ENCODE measurements at regions not wholly inside any gene's neighbourhood (a gene's known extent, or its start where the extent isn't known, plus 50 kb on each side); places are given as distances from the start of the nearest gene placed in this dataset.

GRCh38 chr15:70596354-70597055, 166.9 kb downstream of the UACA start:
- TF ChIP-seq CTCF (IDR thresholded peaks at IDR 0.05) (no peak), POLR2A (IDR thresholded peaks at IDR 0.05) (no peak), POLR2AphosphoS5 (IDR thresholded peaks at IDR 0.05) (no peak)
- Histone ChIP-seq H3K4me3 (no peak overlapping the region), H3K27me3 (replicated peaks; ENCODE audit: insufficient read depth) (no peaks in the 10 kb centered on the region), H3K36me3 (no peaks in the 10 kb centered on the region), H3K9me3 (no peaks in the 10 kb centered on the region), H3K27ac (no peak overlapping the region), H3K4me1 (replicated peaks) (no peaks in the 10 kb centered on the region)
- intact Hi-C loops (cut with DNase I), result no loop called here
- no peak for DNase-seq (ENCODE audit: low spot score)
- WGBS, result 89% methylated on average over 2 of the region's 2 CpGs

- Histone ChIP-seq H3K27ac (no peak overlapping the region), H3K9me3 (no peaks in the 10 kb centered on the region), H3K27me3 (replicated peaks; ENCODE audit: insufficient read depth) (no peaks in the 10 kb centered on the region), H3K36me3 (no peaks in the 10 kb centered on the region), H3K4me3 (no peak overlapping the region), H3K4me1 (replicated peaks) (no peaks in the 10 kb centered on the region)
- no peak for TF ChIP-seq POLR2AphosphoS5 (IDR thresholded peaks at IDR 0.05)
- TF ChIP-seq CTCF (IDR thresholded peaks at IDR 0.05), result no peak
- TF ChIP-seq POLR2A (IDR thresholded peaks at IDR 0.05), result no peak
- no peak for DNase-seq (ENCODE audit: low spot score)
- intact Hi-C loops (cut with DNase I), result no loop called here
Measured at GRCh38 chr15:70593795-70594194, 169.6 kb downstream of the UACA start.

GRCh38 chr15:70589728-70590127, 173.6 kb downstream of the UACA start:
- DNase-seq (ENCODE audit: low spot score), result no peak
- Histone ChIP-seq H3K36me3 (no peaks in the 10 kb centered on the region), H3K9me3 (no peaks in the 10 kb centered on the region), H3K27me3 (replicated peaks; ENCODE audit: insufficient read depth) (no peaks in the 10 kb centered on the region), H3K4me3 (no peak overlapping the region), H3K27ac (no peak overlapping the region), H3K4me1 (replicated peaks) (no peaks in the 10 kb centered on the region)
- intact Hi-C loops (cut with DNase I), result no loop called here
- WGBS, result 68% methylated on average over 4 of the region's 4 CpGs
- TF ChIP-seq CTCF (IDR thresholded peaks at IDR 0.05), result no peak
- no peak for TF ChIP-seq POLR2AphosphoS5 (IDR thresholded peaks at IDR 0.05)
- TF ChIP-seq POLR2A (IDR thresholded peaks at IDR 0.05), result no peak

GRCh38 chr15:70589221-70589620, 174.1 kb downstream of the UACA start:
- no peaks in the 10 kb centered on the region for H3K4me1 ChIP-seq (replicated peaks)
- no peaks in the 10 kb centered on the region for H3K36me3 ChIP-seq
- H3K27me3 ChIP-seq (replicated peaks; ENCODE audit: insufficient read depth), result no peaks in the 10 kb centered on the region
- H3K27ac ChIP-seq, result no peak overlapping the region
- H3K9me3 ChIP-seq, result no peaks in the 10 kb centered on the region
- DNase-seq (ENCODE audit: low spot score), result no peak
- TF ChIP-seq POLR2AphosphoS5 (IDR thresholded peaks at IDR 0.05), result no peak
- TF ChIP-seq POLR2A (IDR thresholded peaks at IDR 0.05), result no peak
- no peak for TF ChIP-seq CTCF (IDR thresholded peaks at IDR 0.05)
- intact Hi-C loops (cut with DNase I), result no loop called here
- H3K4me3 ChIP-seq, result no peak overlapping the region

- DNase-seq (ENCODE audit: low spot score), result no peak
- WGBS, result 95% methylated on average over 4 of the region's 4 CpGs
- Histone ChIP-seq H3K9me3 (no peaks in the 10 kb centered on the region), H3K4me1 (replicated peaks) (no peaks in the 10 kb centered on the region), H3K36me3 (no peaks in the 10 kb centered on the region), H3K4me3 (no peak overlapping the region), H3K27ac (no peak overlapping the region), H3K27me3 (replicated peaks; ENCODE audit: insufficient read depth) (no peaks in the 10 kb centered on the region)
- intact Hi-C loops (cut with DNase I), result no loop called here
- TF ChIP-seq POLR2A (IDR thresholded peaks at IDR 0.05) (no peak), POLR2AphosphoS5 (IDR thresholded peaks at IDR 0.05) (no peak), CTCF (IDR thresholded peaks at IDR 0.05) (no peak)
Measured at GRCh38 chr15:70588613-70589012, 174.7 kb downstream of the UACA start.

Measured in prostate gland (tissue), 2 donors.